ENCODE measurements at regions not wholly inside any gene's neighbourhood (a gene's known extent, or its start where the extent isn't known, plus 50 kb on each side); places are given as distances from the start of the nearest gene placed in this dataset.
A peak's percentile ranks its signal among the peaks of the same experiment; 100 is the strongest.

GRCh38 chr5:77867194-77867691 is 91.1 kb upstream of the TBCA start:
- Histone ChIP-seq H2BK120ac (ENCODE audit: low read depth, low read length) (no peak overlapping the region), H3K27ac (ENCODE audit: insufficient read depth, low read length) (no peak overlapping the region), H2BK5ac (ENCODE audit: low read depth, low read length, poor library complexity, severe bottlenecking) (no peak overlapping the region), H3K23ac (ENCODE audit: low read depth, low read length) (no peak overlapping the region), H3K14ac (replicated peaks; ENCODE audit: low read depth, low read length) (no peak overlapping the region), H3K4me3 (ENCODE audit: insufficient read depth, low read depth, low read length) (no peak overlapping the region), H3K18ac (ENCODE audit: low read depth, low read length) (no peak overlapping the region), H3K36me3 (ENCODE audit: control insufficient read depth, insufficient read depth, low read length) (no peaks in the 10 kb centered on the region), H3K9me3 (ENCODE audit: control insufficient read depth, insufficient read depth, low read length) (no peaks in the 10 kb centered on the region), H3K9ac (ENCODE audit: low read depth, low read length) (no peak overlapping the region), H2AK5ac (ENCODE audit: low read depth, low read length) (no peak overlapping the region), H4K8ac (ENCODE audit: low read depth in 2 of 2, low read length in 2 of 2) (no peak overlapping the region), H2AFZ (replicated peaks; ENCODE audit: low read length, poor library complexity) (no peak overlapping the region), H4K91ac (ENCODE audit: insufficient read depth, low read depth, low read length) (no peak overlapping the region), H2AK9ac (replicated peaks; ENCODE audit: low read depth, low read length, poor library complexity) (no peak overlapping the region), H3K4me1 (ENCODE audit: control insufficient read depth, insufficient read depth, low read length) (no peaks in the 10 kb centered on the region), H3K27me3 (ENCODE audit: control insufficient read depth, insufficient read depth, low read length) (peaks cover 19% of the 10 kb centered on the region), H3K56ac (ENCODE audit: extremely low read depth, insufficient read depth, low read length) (no peak overlapping the region), H4K5ac (ENCODE audit: low read depth, low read length) (no peak overlapping the region), H3K9me1 (ENCODE audit: insufficient read depth, low read length) (no peaks in the 10 kb centered on the region), H3K4me2 (ENCODE audit: low read depth, low read length) (no peak overlapping the region), H2BK20ac (ENCODE audit: low read depth, low read length) (no peak overlapping the region), H3K79me1 (ENCODE audit: low read depth in 1 of 2, low read length in 2 of 2) (no peaks in the 10 kb centered on the region), H4K20me1 (ENCODE audit: insufficient read depth, low read length) (no peaks in the 10 kb centered on the region), H3K4ac (ENCODE audit: low read depth, low read length) (no peak overlapping the region), H2BK15ac (ENCODE audit: low read depth, low read length) (no peak overlapping the region)
- intact Hi-C loops (cut with micrococcal nuclease): loop anchor here (1.0 to 10.0 kb wide), 3 partner anchors 141 to 433 kb away; no protein-coding TSS in a partner anchor
- BruUV-seq (replicated peaks): no TSS peak
- POLR2A ChIA-PET (ENCODE audit: unreplicated experiment): no interaction called here
- in situ Hi-C loops (cut with MboI; ENCODE audit: low sequenced_read_pairs): loop anchor here (10.0 kb wide), 1 partner anchor 408 kb away; no protein-coding TSS in a partner anchor
- dilution Hi-C loops (cut with HindIII; ENCODE audit: low sequenced_read_pairs, unreplicated experiment): no loop called here
- CTCF ChIA-PET: no interaction called here
- TF ChIP-seq NFE2L2 (IDR thresholded peaks at IDR 0.05; ENCODE audit: low read depth, low read length) (no peak), SMC3 (IDR thresholded peaks at IDR 0.05; ENCODE audit: low read depth, low read length) (peak; percentile 36; the same call in 1 of the 2 replicates), CTCF (conservative IDR thresholded peaks at IDR 0.05; ENCODE audit: low read depth, low read length) (peak; percentile 40), MAZ (IDR thresholded peaks at IDR 0.05; ENCODE audit: borderline replicate concordance, low read depth, low read length) (no peak), RAD21 (IDR thresholded peaks at IDR 0.05; ENCODE audit: low read length) (peak; percentile 27; the same call in 1 of the 2 replicates), ELK1 (IDR thresholded peaks at IDR 0.05; ENCODE audit: borderline replicate concordance, low read depth, low read length) (no peak)
- peak; percentile 82 for ATAC-seq (ENCODE audit: low read depth)
- peak; percentile 32 for DNase-seq
- no CpG with 5 or more reads among the region's 2 CpGs for WGBS, 2 experiments (ENCODE audit: extremely low coverage in 2 of 2, insufficient read length in 1 of 2)

All from IMR-90 (cell line).